ENCODE measurements at regions not wholly inside any gene's neighbourhood (a gene's known extent, or its start where the extent isn't known, plus 50 kb on each side); places are given as distances from the start of the nearest gene placed in this dataset.
"Not testable (repeated sequence)": the region's sequence is repeated elsewhere in the genome, so short reads cannot be mapped to it uniquely, and the experiment has no call there.

DNA sequence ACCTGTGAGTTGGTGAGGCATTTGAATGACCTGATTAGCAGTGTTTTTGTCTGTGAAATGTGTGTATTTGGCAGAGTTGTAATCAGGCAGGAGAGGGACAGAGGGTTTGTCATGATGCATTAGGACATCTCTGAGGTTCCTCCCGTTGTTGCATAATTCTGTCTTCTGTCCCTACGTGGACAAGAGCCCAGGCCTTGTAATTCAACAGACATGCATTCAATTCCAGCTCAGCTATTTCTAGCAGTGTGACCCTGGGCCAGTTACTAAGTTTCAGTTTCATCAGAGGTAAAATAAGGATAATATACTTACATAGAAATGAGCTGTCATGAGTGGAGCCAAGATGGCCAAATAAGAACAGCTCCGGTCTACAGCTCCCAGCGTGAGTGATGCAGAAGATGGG, 208.6 kb downstream of the SLC38A4 start:
- DNase-seq, result no peak

DNA sequence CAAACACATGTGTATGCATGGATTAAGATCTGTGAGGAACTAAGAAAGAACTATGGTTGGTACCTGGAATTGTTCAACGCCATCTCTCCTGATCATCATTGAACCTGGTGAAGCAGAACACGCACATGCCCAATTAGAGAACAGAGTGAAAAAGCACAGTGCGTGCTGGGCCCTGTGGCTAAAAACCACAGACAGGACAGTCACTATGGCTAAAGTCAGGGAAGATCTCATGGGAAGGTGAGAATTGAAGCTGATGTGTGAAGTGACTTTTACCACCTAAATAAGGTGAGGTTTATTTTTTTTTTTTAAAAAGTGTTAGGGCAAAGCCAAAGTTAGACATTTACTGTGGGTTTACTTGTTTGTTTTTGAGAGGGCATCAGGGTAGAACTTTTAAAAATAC, 215.0 kb downstream of the SLC38A4 start:
- DNase-seq, result no peak

DNA sequence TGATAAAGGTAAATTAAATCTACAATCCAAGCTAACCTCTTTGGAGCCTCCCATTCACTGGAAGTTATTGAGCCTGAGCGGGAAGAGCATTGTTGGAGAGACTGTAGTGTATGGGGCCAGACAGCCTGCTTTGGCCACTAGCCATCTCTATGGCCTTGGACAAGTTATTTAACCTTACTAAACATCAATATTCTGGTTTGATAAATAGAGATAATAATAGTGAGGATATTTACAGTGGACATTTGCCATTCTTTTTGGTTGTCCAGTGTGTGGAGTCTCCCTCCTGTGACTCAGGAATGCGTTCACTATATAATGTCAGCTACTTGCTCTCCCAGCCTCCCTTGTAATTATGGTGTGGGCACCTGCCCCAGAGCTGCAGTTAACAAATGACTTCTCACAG, 216.1 kb downstream of the SLC38A4 start:
- no peak for DNase-seq

DNA sequence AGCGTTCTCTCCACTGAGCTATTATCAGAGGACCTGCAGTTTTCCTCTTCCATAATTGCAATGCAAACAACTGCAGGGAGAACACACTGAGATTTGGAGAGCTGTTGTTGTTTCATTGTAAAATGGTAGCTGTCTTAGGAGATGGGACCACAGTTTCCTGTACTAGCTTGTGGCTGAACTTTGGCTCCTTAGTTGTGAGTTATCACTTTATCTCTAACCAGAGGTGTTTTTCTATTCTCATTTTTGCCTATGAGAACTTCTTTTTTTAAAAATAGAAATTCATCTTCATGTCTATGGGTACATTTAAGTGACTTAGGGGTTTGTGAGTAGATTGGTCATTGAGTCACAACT, 216.5 kb downstream of the SLC38A4 start:
- no peak for DNase-seq

DNA sequence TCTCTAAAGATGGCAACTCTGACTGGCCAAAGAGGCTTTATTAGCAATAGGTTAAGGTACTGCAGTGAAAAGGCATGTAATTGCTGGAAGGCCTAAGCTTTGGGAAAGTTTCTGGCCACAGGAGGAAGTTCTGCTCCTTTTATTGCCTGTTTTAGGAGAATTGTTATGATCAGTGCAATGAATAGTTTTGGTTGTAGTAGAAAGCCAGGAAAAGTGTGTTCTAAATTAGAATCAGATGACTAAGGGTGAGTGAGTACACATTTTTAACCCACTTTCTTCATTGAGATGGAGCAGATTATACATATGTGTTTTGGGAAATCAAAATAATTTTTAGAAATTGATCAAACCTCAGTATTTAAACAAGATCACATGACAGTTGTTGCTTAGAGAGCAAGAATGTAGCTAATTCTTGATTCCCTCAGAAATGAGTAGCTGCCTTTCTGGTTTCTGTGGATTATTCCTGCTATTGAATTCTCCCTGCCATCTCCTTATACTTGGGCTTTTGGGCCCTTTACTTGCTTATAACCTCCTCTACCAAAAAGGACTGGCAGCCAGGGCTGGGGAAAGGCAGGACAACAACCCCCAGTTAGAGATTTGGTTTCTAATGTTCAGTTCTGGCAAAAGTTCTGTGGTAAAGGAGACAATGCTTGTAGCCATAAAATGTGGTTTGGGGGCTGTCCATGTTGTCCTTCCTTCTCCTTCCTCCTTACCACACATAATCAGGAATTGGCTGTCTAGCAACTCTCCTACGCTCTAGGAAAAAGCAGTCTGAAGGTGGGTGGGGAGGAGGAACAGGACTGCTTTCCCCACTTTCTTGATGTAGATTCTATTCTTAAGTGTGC, 217.1 kb downstream of the SLC38A4 start:
- no peak for DNase-seq

DNA sequence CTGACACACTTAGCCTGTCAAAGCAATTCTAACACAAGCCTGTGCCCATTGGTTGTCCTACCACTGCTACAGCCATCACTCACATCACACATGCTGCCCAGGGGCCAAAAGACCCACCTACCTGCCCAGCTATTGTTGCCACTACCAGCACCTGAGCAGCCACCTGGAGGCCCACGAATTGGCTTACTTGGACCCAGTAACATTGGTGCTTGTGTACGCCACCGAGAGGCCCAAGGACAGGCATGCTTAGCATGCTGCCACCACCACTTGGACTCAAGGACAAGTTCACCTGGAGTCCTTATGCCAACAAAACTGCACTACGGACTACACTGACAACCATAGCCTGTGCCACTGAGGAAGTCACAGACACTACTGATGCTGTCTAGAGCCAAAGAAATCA, 221.1 kb downstream of the SLC38A4 start:
- DNase-seq, result no peak

DNA sequence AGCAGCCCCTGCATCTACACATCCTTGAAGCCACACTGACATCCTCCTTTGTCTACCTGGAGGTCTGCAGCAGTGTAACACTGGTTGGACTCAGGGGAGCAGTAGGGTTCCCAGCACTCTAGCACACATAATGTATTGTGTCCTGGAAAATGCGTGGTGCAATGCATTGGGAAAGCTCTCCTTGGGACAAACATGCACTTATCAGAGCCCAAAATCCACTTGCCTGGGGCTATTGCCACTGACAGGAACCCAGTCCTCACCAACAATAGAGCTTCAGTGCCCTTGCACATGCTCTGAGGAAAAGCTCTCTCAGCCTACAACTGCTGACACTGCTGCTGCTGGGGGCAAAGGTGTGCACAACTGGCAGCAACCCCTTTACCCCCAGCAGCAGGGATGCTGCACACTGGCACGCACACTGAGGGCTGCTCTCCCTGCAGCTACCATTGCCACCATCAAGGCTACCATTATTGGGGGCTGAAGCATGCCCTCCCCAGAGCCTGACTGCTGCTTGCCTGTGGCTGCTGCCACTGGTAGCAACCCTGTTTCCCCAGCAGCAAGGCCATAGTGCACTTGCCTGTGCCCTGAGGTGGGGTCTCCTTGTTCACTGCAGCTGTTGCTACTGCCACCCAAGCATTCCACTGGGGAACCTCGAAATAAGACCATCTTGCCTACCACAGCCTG, 221.9 kb downstream of the SLC38A4 start:
- no peak for DNase-seq

DNA sequence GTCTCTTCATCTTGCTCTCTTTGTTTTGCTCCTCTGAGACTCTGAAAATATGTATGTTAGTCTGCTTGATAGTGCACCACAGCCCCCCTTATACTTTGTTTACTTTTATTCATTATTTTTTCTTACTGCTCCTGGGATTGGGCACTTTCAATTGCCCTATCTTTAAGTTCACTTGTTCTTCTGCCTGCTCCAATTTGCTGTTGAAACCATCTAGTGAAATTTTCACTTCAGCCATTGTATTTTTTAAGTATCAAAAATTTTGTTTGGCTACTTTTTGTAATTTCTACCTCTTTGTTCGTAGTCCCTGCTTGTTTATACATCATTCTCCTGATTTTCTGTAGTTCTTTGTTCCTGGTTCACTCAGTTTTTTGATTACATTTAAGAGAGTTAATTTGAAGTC, 223.3 kb downstream of the SLC38A4 start:
- DNase-seq, result no peak

DNA sequence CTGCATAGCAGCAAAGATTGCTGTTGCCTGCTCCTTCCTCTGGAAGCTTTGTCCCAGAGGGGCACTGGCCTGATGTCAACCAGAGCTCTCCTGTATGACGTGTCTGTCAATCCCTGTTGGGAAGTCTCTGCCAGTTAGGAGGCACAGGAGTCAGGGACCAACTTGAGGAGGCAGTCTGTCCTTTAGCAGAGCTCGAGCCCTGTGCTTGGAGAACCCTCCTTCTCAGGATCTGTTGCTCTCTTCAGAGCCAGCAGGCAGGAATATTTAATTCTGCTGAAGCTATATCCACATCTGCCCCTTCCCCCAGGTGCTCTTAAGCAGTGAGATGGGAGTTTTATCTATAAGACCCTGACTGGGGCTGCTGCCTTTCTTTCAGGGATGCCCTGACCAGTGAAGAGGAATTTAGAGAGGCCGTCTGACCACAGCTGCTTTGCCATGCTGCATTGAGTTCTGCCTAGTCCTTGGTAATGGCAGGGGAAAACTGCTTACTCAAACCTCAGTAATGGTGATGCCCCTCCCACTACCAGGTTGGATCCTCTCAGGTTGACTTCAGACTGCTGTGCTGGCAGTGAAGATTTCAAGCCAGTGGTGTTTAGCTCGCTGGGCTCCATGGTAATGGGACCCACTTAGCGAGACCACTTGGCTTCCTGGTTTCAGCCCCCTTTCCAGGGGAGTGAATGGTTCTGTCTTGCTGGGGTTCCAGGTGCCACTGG, 218.6 kb upstream of the SLC38A2 start:
- DNase-seq, result no peak

DNA sequence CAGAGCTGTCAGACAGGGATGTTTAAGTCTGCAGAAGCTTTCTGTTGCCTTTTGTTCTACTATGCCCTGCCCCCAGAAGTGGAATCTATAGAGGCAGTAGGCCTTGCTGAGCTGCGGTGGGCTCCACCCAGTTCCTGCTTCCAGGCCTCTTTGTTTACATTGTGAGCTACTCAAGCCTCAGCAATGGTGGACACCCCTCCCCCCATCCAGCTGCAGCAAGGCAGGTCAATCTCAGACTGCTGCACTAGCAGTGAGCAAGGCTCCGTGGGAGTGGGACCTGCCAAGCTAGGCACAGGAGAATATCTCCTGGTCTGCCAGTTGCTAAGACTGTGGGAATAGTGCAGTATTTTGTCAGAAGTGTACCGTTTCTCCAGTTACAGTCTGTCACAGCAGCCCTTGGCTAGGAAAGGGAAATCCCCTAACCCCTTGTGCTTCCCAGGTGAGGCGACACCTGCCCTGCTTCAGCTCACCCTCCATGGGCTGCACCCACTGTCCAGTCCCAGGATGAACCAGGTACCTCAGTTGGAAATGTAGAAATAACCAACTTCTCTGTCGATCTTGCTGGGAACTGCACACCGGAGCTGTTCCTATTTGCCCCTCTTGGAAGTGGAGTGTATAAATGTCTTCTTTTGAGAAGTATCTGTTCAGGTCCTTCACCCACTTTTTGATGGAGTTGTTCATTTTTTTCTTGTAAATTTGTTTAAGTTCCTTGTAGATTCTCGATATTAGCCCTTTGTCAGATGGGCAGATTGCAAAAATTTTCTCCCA, 213.5 kb upstream of the SLC38A2 start:
- peak; percentile 72 for DNase-seq

DNA sequence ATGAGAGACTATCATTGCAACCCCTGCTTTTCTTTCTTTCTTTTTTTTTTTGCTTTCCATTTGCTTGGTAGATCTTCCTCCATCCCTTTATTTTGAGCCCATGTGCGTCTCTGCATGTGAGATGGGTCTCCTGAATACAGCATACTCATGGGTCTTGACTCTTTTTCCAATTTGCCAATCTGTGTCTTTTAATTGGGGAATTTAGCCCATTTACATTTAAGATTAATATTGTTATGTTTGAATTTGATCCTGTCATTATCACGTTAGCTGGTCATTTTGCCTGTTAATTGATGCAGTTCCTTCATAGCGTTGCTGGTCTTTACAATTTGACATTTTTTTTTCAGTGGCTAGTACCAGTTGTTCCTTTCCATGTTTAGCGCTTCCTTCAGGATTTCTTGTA, 211.5 kb upstream of the SLC38A2 start:
- DNase-seq, result not testable (repeated sequence)

DNA sequence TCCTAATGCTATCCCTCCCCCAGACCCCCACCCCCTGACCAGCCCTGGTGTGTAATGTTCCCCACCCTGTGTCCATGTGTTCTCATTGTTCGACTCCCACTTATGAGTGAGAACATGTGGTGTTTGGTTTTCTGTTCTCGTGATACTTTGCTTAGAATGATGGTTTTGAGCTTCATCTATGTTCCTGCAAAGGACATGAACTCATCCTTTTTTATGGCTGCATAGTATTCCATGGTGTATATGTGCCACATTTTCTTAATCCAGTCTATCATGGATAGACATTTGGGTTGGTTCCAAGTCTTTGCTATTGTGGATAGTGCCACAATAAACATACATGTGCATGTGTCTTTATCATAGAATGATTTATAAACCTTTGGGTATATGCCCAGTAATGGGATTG, 209.4 kb upstream of the SLC38A2 start:
- not testable (repeated sequence) for DNase-seq

DNA sequence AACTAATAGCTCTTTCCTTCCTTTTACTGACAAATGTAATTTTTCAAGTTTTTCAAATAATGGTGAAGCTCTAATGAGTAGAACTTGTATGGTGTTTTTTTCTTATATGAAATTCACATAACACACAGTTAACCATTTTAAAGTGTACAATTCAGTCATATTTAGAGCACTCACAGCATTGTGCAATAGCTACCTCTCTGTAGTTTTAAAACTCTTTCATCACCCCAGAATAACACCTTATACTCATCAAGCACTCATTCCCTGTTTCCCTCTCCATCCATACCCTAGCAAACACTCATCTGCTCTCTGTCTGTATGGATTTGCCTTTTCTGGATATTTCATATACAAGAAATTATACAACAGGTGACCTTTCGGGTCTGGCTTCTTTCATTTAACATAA, 207.9 kb upstream of the SLC38A2 start:
- DNase-seq, result no peak

DNA sequence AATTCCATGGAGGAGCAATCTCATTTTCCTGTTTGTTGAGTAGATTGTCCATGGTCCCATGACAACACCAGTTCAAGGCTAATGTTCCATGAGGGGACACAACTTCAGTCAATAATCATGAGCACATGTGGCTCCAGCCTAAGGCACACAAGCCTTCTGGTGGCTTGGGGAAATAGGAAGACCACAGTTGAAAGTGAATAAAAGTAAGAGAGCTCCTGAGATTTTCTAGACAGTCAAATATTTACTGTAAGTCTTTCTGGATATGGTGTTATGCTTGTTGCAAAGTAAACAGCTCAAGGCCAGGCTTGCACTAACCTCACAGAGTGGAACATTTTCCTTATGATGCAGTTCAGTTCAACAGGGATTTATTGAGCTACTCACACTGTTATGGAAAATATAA, 206.9 kb upstream of the SLC38A2 start:
- no peak for DNase-seq

DNA sequence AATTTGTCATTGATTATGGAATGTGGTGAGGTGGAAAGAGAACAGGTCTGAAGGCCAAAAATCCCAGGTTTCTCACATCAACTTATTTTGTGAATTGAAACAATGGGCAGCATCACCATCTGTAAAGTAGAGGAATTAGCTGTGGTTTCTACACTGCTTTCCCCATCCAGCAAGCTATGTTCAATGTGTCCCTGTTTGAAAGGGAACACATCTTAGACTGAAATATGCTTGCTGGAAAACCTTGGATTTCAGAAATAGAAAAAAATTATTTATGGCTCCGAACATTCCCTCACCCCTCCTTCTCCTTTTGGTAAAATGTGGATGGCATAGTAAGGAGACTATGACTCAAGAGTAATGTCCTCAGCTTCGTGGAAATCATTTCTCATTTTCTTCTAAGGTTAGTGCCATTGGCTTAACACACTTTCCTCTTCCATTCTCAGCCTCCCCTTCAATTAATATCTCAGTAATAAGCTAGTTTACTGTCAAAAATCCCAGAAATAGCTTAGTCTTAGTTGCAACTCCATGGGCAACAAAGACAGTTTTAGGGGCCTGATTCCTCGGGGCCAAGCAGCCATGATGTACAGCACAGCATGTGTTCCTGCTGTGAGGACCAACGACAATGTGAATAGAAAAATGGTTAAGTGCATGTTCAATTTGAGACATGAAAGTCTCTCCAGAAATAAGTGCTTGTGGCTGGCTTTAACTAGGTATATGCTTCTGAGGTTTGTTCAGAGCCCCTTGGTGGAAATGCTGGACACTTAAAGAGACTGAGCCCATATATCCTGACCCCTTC, 205.8 kb upstream of the SLC38A2 start:
- no peak for DNase-seq

DNA sequence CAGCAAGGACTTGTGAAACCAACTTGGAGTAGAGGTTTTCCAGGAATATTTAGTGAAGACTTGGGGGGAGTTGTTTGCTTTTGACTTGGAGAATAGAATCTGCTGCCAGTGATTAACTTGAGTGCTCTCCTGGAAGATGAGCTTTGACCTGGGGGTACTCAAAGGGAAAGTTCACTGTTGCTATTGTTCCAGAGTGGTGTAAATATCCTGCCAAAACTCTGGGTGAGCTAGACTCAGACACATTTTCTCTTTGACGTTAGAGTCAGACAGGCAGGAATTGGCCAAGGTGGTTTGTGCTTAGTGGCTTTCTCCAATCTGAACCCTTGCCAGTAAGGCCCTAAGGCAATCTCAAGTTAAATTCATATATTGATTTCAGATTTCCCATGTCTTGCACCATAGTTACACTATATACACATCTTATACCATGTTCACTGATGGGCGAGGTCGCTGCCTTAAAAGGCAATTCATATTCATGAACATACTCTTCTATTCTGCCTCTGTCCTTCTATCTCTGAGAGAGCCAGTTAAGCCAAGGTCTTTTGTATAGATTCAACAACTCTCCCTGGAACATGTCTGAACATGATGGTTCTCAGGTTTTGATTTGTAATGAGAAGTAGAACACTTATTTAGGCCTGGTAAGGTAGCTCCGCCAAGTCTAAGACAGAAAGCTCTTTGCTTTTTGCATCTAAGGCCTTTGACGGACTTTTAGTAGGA, 204.6 kb upstream of the SLC38A2 start:
- no peak for DNase-seq

DNA sequence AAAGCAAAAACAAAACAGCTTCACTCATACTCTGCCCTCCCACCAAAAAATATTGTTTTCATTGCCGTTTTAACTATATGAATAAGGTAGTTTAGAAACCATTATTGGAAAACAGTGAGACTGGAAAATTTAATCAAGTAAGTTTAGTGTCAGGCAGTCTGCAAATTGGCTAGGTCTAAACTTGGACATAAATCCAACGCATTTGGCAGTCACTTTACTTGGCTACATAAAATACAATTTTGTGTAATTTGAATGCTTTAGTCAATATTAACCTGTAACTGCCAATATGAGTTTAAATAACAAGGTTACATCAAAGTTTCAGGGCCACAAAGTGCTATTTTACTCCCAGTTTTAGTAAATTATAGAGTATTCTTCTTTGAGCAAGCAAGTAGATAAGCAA, 202.3 kb upstream of the SLC38A2 start:
- no peak for DNase-seq

DNA sequence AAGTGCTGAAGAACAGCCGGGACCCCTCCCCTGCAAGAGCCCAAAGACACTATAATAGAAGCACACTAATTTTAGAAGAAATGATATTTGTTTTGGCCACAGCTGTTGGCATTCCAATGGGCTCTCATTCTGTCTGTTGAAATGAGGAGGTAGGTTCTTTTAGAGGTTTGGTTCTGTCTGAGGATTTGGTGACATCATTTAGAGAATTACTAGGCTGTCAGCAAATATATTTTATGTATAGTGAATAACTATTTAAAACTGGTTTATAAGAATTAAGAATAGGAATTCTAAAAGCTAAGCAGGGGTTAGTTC, 200.7 kb upstream of the SLC38A2 start:
- no peak for DNase-seq

DNA sequence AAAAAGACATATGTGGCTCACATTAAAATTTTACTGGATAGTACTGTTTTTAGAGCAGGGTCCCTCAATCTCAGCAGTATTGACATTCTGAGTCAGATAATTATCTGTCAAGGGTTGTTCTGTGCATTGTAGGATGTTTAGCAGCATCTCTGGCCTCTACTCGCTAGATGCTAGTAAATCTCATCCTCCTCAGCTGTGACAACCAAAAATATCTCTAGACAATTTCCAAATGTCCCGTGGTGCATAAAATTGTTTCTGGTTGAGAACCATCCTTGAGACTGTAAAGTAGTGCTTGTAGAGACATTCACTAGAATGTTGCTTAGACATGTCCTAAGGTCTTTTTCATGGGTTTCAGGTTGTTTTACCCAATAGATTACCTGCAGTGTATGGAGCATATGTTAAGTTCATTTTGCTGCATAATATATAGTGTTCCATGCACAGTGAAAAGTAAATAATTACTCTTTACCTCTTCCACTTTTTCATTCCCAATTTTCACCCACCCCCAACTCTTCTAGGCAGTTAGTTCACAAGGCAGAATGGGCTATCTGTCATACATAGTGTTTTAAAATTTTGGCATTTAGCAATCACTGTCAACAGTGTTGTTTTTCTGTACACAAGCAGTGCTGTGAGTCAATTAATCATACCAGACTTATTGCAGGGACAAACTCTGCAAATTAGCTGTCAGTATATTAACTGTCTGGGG, 200.2 kb upstream of the SLC38A2 start:
- no peak for DNase-seq

DNA sequence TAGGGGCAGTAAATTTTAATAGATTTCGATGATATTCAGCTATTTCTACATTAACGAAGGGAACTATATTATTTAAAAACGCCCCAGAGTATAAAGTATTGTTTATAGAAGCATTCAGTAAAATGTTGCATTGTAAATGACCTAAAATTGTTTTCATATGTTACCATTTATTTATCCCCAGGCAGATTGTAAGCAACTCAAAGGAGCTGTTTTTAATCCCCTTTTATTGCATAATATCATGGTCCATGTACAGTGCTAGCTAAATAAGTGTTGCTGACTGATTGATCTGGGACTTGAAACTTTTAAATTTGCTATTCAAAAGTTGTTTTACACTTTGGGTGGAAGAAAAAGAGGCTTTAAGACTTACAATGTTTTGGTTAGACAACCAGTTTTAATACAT, 199.0 kb upstream of the SLC38A2 start:
- DNase-seq, result no peak

DNA sequence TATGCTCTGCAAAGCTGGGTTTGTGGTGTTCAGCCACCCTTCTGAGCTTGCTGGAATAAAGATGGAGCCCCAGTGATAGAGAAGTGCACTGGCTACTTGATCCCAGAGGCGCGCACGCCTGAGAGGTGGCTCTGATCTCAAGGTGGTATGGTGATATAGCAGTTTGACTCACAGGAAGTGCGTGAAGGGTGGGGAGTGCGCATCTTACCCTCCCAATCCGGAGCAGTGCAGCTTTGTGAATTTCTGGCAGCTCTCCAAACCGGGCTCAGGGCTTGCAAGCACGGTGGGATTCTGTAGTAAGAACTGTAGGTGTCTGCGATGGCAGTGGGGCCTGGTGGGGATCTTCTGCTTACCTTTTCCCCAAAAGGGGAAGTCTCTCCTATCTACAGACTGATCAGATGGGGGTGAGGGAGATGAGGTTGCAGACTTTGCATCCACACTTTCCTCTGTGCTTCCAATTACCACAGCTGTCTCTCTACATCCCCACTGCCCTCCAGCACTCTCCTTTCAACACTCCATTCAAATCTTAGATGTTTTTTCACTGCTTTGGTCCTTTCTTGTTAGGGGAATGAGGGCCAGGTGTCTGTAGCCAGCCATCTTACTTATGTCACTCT, 197.4 kb upstream of the SLC38A2 start:
- no peak for DNase-seq
